OCI-LY1 (cell line): ENCODE measurements at regions not wholly inside any gene's neighbourhood (a gene's known extent, or its start where the extent isn't known, plus 50 kb on each side); places are given as distances from the start of the nearest gene placed in this dataset.

Experiments used
- CTCF ChIP-seq: fragments of 200-600 bp; sonication (generic), shearing (Covaris generic); IDR thresholded peaks from 2 replicates; pipeline ENCODE4 v1.5.1; 2017; ENCODE audit warnings: mild to moderate bottlenecking, antibody characterized with exemption, low read length, moderate library complexity, mixed read lengths
- EZH2 ChIP-seq: fragments of 200-600 bp; sonication (generic), shearing (Covaris generic); IDR thresholded peaks from 2 replicates; pipeline ENCODE4 v1.8.0; 2017; ENCODE audit warnings: borderline replicate concordance, mixed run types, mild to moderate bottlenecking, antibody characterized with exemption, low read length, moderate library complexity, mixed read lengths

DNA sequence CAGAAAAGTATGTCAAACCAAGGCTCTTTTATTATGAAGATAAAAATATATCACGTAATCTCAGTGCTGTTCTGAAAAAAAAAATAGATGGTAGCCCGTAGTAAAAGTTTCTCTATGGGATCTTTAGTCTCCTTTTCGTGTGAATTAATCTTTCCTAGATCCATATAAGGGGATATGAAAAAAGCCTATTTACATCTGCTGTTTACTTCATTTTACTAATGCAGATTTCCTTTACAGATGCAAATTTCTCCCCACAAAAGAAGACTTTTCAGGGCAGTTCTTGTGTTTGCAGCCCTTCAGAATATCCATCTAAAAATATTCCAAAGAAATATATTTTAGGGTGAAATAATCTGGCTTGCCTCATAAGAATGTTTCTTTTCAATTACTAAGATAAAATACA is 1291.7 kb downstream of the ROBO1 start:
- no peak for TF ChIP-seq CTCF
- no peak for TF ChIP-seq EZH2
